Type B pancreatic cell (in vitro differentiated cells): ENCODE measurements at regions not wholly inside any gene's neighbourhood (a gene's known extent, or its start where the extent isn't known, plus 50 kb on each side); places are given as distances from the start of the nearest gene placed in this dataset.

ENCODE experiments used
- DNase-seq: peaks from one replicate; pipeline ENCODE4 v3.0.0; 2021; ENCODE audit warnings: mixed read lengths; ENCODE audit not compliant: unreplicated experiment; ENCODE audit errors: extremely low spot score
- H3K27ac Mint-ChIP-seq: 2 replicates; pipeline ENCODE4 v1.8.0; 2021; ENCODE audit warnings: mild to moderate bottlenecking, mixed read lengths
- H3K27me3 Mint-ChIP-seq: 2 replicates; pipeline ENCODE4 v1.8.0; 2021; ENCODE audit warnings: mixed read lengths
- H3K36me3 Mint-ChIP-seq: 2 replicates; pipeline ENCODE4 v1.8.0; 2021; ENCODE audit warnings: mixed read lengths
- H3K4me1 Mint-ChIP-seq: one replicate; pipeline ENCODE4 v1.8.0; 2021; ENCODE audit warnings: mixed read lengths; ENCODE audit not compliant: unreplicated experiment
- H3K4me3 Mint-ChIP-seq: 2 replicates; pipeline ENCODE4 v1.8.0; 2021; ENCODE audit warnings: mild to moderate bottlenecking, mixed read lengths
- H3K9me3 Mint-ChIP-seq: 2 replicates; pipeline ENCODE4 v1.8.0; 2021; ENCODE audit warnings: mixed read lengths
- TF ChIP-seq, protein P1 (sequence below): fragments of 200-600 bp; sonication (generic); conservative IDR thresholded peaks from 2 replicates; pipeline ENCODE4 v1.5.0; 2021; ENCODE audit warnings: antibody characterized with exemption, mild to moderate bottlenecking

DNA sequence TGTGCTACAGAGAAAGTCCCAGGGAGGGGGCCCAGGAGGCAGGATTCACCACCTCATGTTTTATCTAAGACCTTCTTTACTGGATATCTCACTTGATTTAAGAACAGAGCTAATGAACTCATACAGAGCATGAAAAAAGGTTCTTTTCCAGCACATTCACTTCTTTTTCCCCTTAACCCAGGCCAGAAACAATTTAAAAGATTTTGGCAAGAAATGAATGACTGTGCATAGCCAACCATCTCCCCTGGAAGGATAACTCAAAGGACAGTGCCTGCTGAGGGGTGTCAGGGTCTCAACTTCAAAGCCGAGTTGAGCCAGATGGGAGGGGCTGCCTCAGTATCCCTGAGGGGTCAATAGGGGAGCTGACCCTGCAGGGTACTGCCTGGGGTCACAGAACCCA lies 253.4 kb downstream of the SOD2 start:
- DNase-seq, result no peak
- Mint-ChIP-seq H3K27ac (no peak overlapping the region), H3K9me3 (no peaks in the 10 kb centered on the region), H3K4me3 (no peak overlapping the region), H3K36me3 (no peaks in the 10 kb centered on the region), H3K4me1 (no peaks in the 10 kb centered on the region), H3K27me3 (peaks cover 12% of the 10 kb centered on the region)
- TF ChIP-seq, protein P1, sequence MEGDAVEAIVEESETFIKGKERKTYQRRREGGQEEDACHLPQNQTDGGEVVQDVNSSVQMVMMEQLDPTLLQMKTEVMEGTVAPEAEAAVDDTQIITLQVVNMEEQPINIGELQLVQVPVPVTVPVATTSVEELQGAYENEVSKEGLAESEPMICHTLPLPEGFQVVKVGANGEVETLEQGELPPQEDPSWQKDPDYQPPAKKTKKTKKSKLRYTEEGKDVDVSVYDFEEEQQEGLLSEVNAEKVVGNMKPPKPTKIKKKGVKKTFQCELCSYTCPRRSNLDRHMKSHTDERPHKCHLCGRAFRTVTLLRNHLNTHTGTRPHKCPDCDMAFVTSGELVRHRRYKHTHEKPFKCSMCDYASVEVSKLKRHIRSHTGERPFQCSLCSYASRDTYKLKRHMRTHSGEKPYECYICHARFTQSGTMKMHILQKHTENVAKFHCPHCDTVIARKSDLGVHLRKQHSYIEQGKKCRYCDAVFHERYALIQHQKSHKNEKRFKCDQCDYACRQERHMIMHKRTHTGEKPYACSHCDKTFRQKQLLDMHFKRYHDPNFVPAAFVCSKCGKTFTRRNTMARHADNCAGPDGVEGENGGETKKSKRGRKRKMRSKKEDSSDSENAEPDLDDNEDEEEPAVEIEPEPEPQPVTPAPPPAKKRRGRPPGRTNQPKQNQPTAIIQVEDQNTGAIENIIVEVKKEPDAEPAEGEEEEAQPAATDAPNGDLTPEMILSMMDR, result no peak

DNA sequence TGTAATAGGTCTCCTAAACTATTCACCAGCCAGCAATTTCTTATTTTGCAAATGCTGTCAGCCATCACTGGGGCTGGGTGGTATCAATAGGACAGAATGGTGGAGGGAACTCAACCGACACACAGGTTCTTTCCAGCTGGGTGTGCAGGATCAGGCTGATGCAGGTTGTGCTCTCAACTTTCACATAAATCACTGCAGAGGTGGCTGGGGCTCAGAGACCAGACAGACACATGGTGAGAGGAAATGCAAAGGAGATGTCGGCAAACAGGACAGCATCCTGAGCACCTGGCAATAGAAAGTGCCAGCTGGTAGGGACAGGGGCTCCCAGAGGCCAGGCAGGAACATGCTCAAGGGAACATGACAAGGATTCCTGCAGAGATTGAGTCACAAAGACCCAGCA lies 254.9 kb downstream of the SOD2 start:
- H3K27me3 Mint-ChIP-seq, result peaks cover 12% of the 10 kb centered on the region

DNA sequence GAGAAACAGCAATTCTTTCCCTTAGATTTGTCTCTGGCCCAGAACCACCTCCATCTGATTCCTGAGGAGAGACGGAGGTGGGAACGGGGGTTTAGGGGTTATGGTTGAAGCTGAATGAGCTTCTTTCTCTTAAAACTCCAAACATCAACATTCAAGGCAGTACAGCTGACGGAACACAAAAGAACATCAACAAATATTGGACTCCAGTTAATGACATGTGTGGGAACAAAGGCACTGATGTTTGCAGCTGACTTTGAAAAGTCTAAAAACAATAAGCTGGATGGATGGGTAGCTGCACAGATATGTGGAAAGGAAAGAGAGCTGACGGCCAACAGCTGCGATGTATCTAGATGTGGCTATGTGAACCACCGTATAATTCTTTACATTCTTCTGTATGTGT lies 256.5 kb downstream of the SOD2 start:
- no peak overlapping the region for H3K27ac Mint-ChIP-seq
- H3K4me3 Mint-ChIP-seq, result no peak overlapping the region
- TF ChIP-seq, protein P1, result no peak
- DNase-seq, result no peak
- H3K4me1 Mint-ChIP-seq, result no peaks in the 10 kb centered on the region
- H3K36me3 Mint-ChIP-seq, result no peaks in the 10 kb centered on the region
- H3K9me3 Mint-ChIP-seq, result no peaks in the 10 kb centered on the region
- H3K27me3 Mint-ChIP-seq, result peaks cover 12% of the 10 kb centered on the region

More for the DNA sequence above, 254.9 kb downstream of the SOD2 start:
- Mint-ChIP-seq H3K27ac (no peak overlapping the region), H3K36me3 (no peaks in the 10 kb centered on the region), H3K4me3 (no peak overlapping the region), H3K4me1 (no peaks in the 10 kb centered on the region), H3K9me3 (no peaks in the 10 kb centered on the region)
- TF ChIP-seq, protein P1, result no peak
- no peak for DNase-seq

DNA sequence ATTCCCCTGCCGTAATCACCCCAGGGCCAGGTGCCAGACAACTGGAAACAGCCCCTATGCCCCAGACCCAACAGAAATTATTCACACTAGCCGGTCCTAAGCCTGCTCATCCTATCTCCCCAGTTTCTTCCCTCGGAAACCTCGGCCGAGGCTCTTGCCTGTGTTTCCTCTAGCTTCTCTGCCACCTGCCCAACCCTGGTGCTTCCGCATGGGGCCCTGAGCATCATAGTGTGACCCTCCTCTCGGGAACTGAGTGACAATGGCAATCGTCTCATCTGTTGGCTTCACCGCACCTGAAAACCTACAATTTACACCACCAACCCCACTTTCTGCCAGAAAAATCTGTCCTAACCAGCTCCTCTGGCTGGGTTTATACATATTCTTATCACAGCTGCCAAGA lies 257.3 kb downstream of the SOD2 start:
- Mint-ChIP-seq H3K27me3 (peaks cover 12% of the 10 kb centered on the region), H3K9me3 (no peaks in the 10 kb centered on the region), H3K36me3 (no peaks in the 10 kb centered on the region), H3K27ac (no peak overlapping the region), H3K4me3 (no peak overlapping the region), H3K4me1 (no peaks in the 10 kb centered on the region)
- TF ChIP-seq, protein P1, result no peak
- DNase-seq, result no peak

DNA sequence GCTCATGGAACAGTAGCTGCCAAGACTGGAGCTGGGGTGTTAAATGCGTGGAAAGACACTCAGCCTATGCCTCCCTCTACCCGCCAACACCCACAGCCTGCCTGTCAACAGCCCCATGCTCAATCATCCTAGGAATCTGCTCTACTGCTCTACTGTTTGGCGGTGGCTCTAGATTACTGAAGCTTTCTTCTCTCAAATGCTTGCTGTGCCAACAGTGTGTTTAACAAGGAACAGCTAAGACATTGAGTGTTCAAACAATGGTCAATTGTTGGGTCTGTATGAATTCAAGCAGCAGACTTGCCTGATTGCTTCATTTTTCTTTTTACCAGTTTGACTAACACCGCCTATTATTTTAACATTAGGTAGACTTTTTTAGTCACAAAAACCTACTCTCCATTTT lies 258.6 kb downstream of the SOD2 start:
- Mint-ChIP-seq H3K27ac (no peak overlapping the region), H3K4me3 (no peak overlapping the region), H3K36me3 (no peaks in the 10 kb centered on the region), H3K27me3 (peaks cover 20% of the 10 kb centered on the region), H3K4me1 (no peaks in the 10 kb centered on the region), H3K9me3 (no peaks in the 10 kb centered on the region)
- TF ChIP-seq, protein P1, result no peak
- DNase-seq, result no peak

DNA sequence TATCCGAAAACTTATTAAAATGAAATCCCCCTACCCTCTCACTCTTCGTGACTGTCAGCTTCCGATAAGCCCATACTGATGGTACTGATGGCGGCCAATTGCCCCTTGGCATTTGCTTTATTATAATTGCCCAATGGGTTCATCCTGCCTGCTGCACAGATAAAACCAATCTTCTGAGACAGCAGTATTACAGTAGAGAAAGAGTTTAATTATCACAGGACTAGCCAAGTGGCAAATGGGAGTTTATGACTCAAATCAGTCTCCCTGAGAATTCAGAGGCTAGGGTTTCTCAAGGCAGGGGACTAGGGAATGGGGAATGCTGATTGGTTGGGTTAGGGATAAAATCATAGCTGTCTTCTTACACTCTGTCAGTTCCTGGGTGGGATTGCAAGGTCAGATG lies 259.5 kb downstream of the SOD2 start:
- H3K4me3 Mint-ChIP-seq, result no peak overlapping the region

More for the DNA sequence above, 259.5 kb downstream of the SOD2 start:
- peaks cover 18% of the 10 kb centered on the region for H3K27me3 Mint-ChIP-seq
- H3K4me1 Mint-ChIP-seq, result no peaks in the 10 kb centered on the region
- TF ChIP-seq, protein P1, result no peak
- no peaks in the 10 kb centered on the region for H3K36me3 Mint-ChIP-seq
- no peak overlapping the region for H3K27ac Mint-ChIP-seq
- H3K9me3 Mint-ChIP-seq, result no peaks in the 10 kb centered on the region
- no peak for DNase-seq
